Endometrium (tissue), 2 donors: ENCODE measurements at regions not wholly inside any gene's neighbourhood (a gene's known extent, or its start where the extent isn't known, plus 50 kb on each side); places are given as distances from the start of the nearest gene placed in this dataset.
"Not testable (repeated sequence)": the region's sequence is repeated elsewhere in the genome, so short reads cannot be mapped to it uniquely, and the experiment has no call there.

Experiments
- FAIRE-seq: peaks from 2 replicates; lab custom pipeline; 2012; peaks lifted over from hg19 to GRCh38; lab: Jason Lieb, UNC
- donor health status: control.
- donor health status: control.

- FAIRE-seq: not testable (repeated sequence)
These were observed 57.3 kb upstream of the USP15 start for GRCh38 chr12:62202861-62203260.

GRCh38 chr12:62205346-62205745 is 54.9 kb upstream of the USP15 start:
- no peak for FAIRE-seq

DNA sequence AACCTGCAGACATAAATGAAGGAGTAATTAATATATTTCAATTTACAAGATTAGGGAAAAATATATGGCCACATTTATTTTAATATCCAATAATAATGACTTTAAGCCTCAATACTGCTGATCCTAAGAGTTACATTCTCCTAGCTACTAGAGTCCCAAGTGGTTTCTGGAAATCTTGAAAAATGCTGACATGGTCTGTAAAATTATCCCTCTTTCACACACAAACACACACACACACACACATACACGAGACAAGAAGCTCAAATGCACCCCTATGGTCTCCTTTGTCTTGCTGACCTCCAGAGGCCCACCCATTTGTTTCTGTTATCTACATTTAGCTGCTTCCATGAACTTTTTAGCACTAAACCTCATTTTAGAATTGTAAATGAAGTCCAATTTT is 53.0 kb upstream of the USP15 start:
- FAIRE-seq: no peak
